CD8-positive, alpha-beta memory T cell (primary cell): ENCODE measurements at regions not wholly inside any gene's neighbourhood (a gene's known extent, or its start where the extent isn't known, plus 50 kb on each side); places are given as distances from the start of the nearest gene placed in this dataset.
"Not testable (repeated sequence)": the region's sequence is repeated elsewhere in the genome, so short reads cannot be mapped to it uniquely, and the experiment has no call there.

Experiments used
- CTCF ChIA-PET: fragments of 350-600 bp; sonication (Branson Sonifier 250); formaldehyde crosslinking; loops from one replicate; lab custom pipeline; 2021; ENCODE audit warnings: antibody characterized with exemption; lab: Charles Lee
- POLR2A ChIA-PET: fragments of 350-600 bp; sonication (Branson Sonifier 250); formaldehyde crosslinking; loops from one replicate; lab custom pipeline; 2021; ENCODE audit warnings: antibody characterized with exemption; lab: Charles Lee
- DNase-seq, 5 donors: peaks; one replicate each; pipeline versions ENCODE4 v3.0.0 to v3.0.0-alpha.2; 2020 to 2022; ENCODE audit warnings: mixed read lengths in 1 of 5
- H3K27ac ChIP-seq: one replicate; pipeline ENCODE4 v1.7.0; 2013; ENCODE audit warnings: low read depth, mild to moderate bottlenecking, low read length, moderate library complexity
- H3K27me3 ChIP-seq: 2 replicates; pipeline ENCODE4 v1.7.0; 2013; ENCODE audit warnings: low read length, mild to moderate bottlenecking; ENCODE audit not compliant: insufficient read depth, poor library complexity, severe bottlenecking
- H3K36me3 ChIP-seq: 2 replicates; pipeline ENCODE4 v1.7.0; 2013; ENCODE audit warnings: mild to moderate bottlenecking, low read length, moderate library complexity; ENCODE audit not compliant: insufficient read depth
- H3K4me1 ChIP-seq: 2 replicates; pipeline ENCODE4 v1.7.0; 2013; ENCODE audit warnings: mild to moderate bottlenecking, low read length, moderate library complexity; ENCODE audit not compliant: insufficient read depth
- H3K4me3 ChIP-seq: 2 replicates; pipeline ENCODE4 v1.7.0; 2013; ENCODE audit warnings: mild to moderate bottlenecking, low read length
- H3K9me3 ChIP-seq: 2 replicates; pipeline ENCODE4 v1.7.0; 2013; ENCODE audit warnings: mild to moderate bottlenecking, low read length
- H3K27ac Mint-ChIP-seq, 8 donors: one replicate each; pipeline ENCODE4 v1.8.0; 2020 to 2021; ENCODE audit warnings: mixed read lengths in 8 of 8, mild to moderate bottlenecking in 6 of 8, inconsistent platforms in 3 of 8, moderate library complexity in 3 of 8
- H3K27me3 Mint-ChIP-seq, 2 donors: one replicate each; pipeline ENCODE4 v1.8.0; 2020 to 2021; ENCODE audit warnings: mixed read lengths in 2 of 2, mild to moderate bottlenecking in 1 of 2, moderate library complexity in 1 of 2
- H3K36me3 Mint-ChIP-seq, 3 donors: one replicate each; pipeline ENCODE4 v1.8.0; 2020 to 2021; ENCODE audit warnings: mixed read lengths in 3 of 3, inconsistent platforms in 1 of 3, mild to moderate bottlenecking in 1 of 3
- H3K4me1 Mint-ChIP-seq, 3 donors: one replicate each; pipeline ENCODE4 v1.8.0; 2020 to 2021; ENCODE audit warnings: mixed read lengths in 3 of 3, inconsistent platforms in 1 of 3, mild to moderate bottlenecking in 1 of 3
- H3K4me3 Mint-ChIP-seq, 7 donors: one replicate each; pipeline ENCODE4 v1.8.0; 2020 to 2021; ENCODE audit warnings: mixed read lengths in 7 of 7, mild to moderate bottlenecking in 6 of 7, moderate library complexity in 4 of 7, inconsistent platforms in 2 of 7
- H3K9me3 Mint-ChIP-seq, 5 donors: one replicate each; pipeline ENCODE4 v1.8.0; 2020 to 2022; ENCODE audit warnings: mixed read lengths in 5 of 5, mild to moderate bottlenecking in 3 of 5, moderate library complexity in 2 of 5, inconsistent platforms in 1 of 5

GRCh38 chr3:95733336-95733735, 1081.1 kb upstream of the EPHA6 start:
- no peak overlapping the region for H3K27ac ChIP-seq
- Mint-ChIP-seq H3K4me1 (no peaks in the 10 kb centered on the region), H3K36me3 (no peaks in the 10 kb centered on the region), H3K27ac (no peak overlapping the region), H3K27me3 (no peaks in the 10 kb centered on the region), H3K9me3 (peaks cover 0 to 7% (median 3%) of the 10 kb centered on the region in 5 donors), H3K4me3 (no peak overlapping the region)
- no peaks in the 10 kb centered on the region for H3K4me1 ChIP-seq
- no peak for DNase-seq
- H3K36me3 ChIP-seq, result no peaks in the 10 kb centered on the region
- H3K27me3 ChIP-seq, result no peaks in the 10 kb centered on the region
- ChIA-PET POLR2A (no interaction called here), CTCF (no interaction called here)
- no peak overlapping the region for H3K4me3 ChIP-seq
- H3K9me3 ChIP-seq, result no peaks in the 10 kb centered on the region

GRCh38 chr3:95738045-95738444, 1076.3 kb upstream of the EPHA6 start:
- no peaks in the 10 kb centered on the region for H3K27me3 ChIP-seq
- H3K4me3 ChIP-seq, result no peak overlapping the region
- Mint-ChIP-seq H3K27me3 (no peaks in the 10 kb centered on the region), H3K4me3 (no peak overlapping the region), H3K9me3 (peaks cover 0 to 9% (median 3%) of the 10 kb centered on the region in 5 donors), H3K36me3 (no peaks in the 10 kb centered on the region), H3K4me1 (no peaks in the 10 kb centered on the region), H3K27ac (no peak overlapping the region)
- no peak overlapping the region for H3K27ac ChIP-seq
- POLR2A ChIA-PET, result no interaction called here
- no peaks in the 10 kb centered on the region for H3K36me3 ChIP-seq
- no peaks in the 10 kb centered on the region for H3K9me3 ChIP-seq
- CTCF ChIA-PET, result no interaction called here
- no peaks in the 10 kb centered on the region for H3K4me1 ChIP-seq
- no peak for DNase-seq

GRCh38 chr3:95744896-95745295, 1069.5 kb upstream of the EPHA6 start:
- H3K36me3 Mint-ChIP-seq, POLR2A ChIA-PET, H3K36me3 ChIP-seq, H3K27ac ChIP-seq, H3K9me3 ChIP-seq, H3K4me3 ChIP-seq, DNase-seq, H3K4me3 Mint-ChIP-seq, H3K27me3 Mint-ChIP-seq, H3K27ac Mint-ChIP-seq, H3K4me1 ChIP-seq, H3K4me1 Mint-ChIP-seq, CTCF ChIA-PET, H3K27me3 ChIP-seq: not testable (repeated sequence)
- H3K9me3 Mint-ChIP-seq, result peaks cover 0 to 11% (median 6%) of the 10 kb centered on the region in 5 donors

GRCh38 chr3:95750097-95750496, 1064.3 kb upstream of the EPHA6 start:
- no peaks in the 10 kb centered on the region for H3K36me3 ChIP-seq
- Mint-ChIP-seq H3K27me3 (no peaks in the 10 kb centered on the region), H3K4me1 (no peaks in the 10 kb centered on the region), H3K36me3 (no peaks in the 10 kb centered on the region), H3K4me3 (no peak overlapping the region), H3K27ac (no peak overlapping the region), H3K9me3 (peaks cover 0 to 7% (median 0%) of the 10 kb centered on the region in 5 donors)
- H3K9me3 ChIP-seq, result no peaks in the 10 kb centered on the region
- H3K4me1 ChIP-seq, result no peaks in the 10 kb centered on the region
- POLR2A ChIA-PET, result no interaction called here
- CTCF ChIA-PET, result no interaction called here
- DNase-seq, result no peak
- no peak overlapping the region for H3K4me3 ChIP-seq
- no peak overlapping the region for H3K27ac ChIP-seq
- H3K27me3 ChIP-seq, result no peaks in the 10 kb centered on the region

- Mint-ChIP-seq H3K9me3 (peaks cover 0 to 7% (median 0%) of the 10 kb centered on the region in 5 donors), H3K27me3 (no peaks in the 10 kb centered on the region), H3K4me3 (no peak overlapping the region)
Measured at GRCh38 chr3:95751509-95751908, 1062.9 kb upstream of the EPHA6 start.

GRCh38 chr3:95752199-95752598, 1062.2 kb upstream of the EPHA6 start:
- H3K27ac Mint-ChIP-seq, result no peak overlapping the region
- Histone ChIP-seq H3K27ac (no peak overlapping the region), H3K4me1 (no peaks in the 10 kb centered on the region), H3K27me3 (no peaks in the 10 kb centered on the region), H3K4me3 (no peak overlapping the region), H3K9me3 (no peaks in the 10 kb centered on the region), H3K36me3 (no peaks in the 10 kb centered on the region)
- no peaks in the 10 kb centered on the region for H3K27me3 Mint-ChIP-seq
- H3K9me3 Mint-ChIP-seq, result peaks cover 0 to 7% (median 0%) of the 10 kb centered on the region in 5 donors
- H3K4me3 Mint-ChIP-seq, result no peak overlapping the region
- POLR2A ChIA-PET, result no interaction called here
- no peaks in the 10 kb centered on the region for H3K4me1 Mint-ChIP-seq
- no peaks in the 10 kb centered on the region for H3K36me3 Mint-ChIP-seq
- CTCF ChIA-PET, result no interaction called here
- DNase-seq, result no peak

More at GRCh38 chr3:95751509-95751908, 1062.9 kb upstream of the EPHA6 start:
- Histone ChIP-seq H3K9me3 (no peaks in the 10 kb centered on the region), H3K27ac (no peak overlapping the region), H3K4me1 (no peaks in the 10 kb centered on the region), H3K27me3 (no peaks in the 10 kb centered on the region), H3K36me3 (no peaks in the 10 kb centered on the region), H3K4me3 (no peak overlapping the region)
- POLR2A ChIA-PET, result no interaction called here
- Mint-ChIP-seq H3K27ac (no peak overlapping the region), H3K36me3 (no peaks in the 10 kb centered on the region), H3K4me1 (no peaks in the 10 kb centered on the region)
- CTCF ChIA-PET, result no interaction called here
- DNase-seq, result no peak

GRCh38 chr3:95758707-95759106, 1055.7 kb upstream of the EPHA6 start:
- ChIA-PET CTCF (no interaction called here), POLR2A (no interaction called here)
- no peaks in the 10 kb centered on the region for H3K36me3 ChIP-seq
- Mint-ChIP-seq H3K4me3 (no peak overlapping the region), H3K36me3 (no peaks in the 10 kb centered on the region), H3K27me3 (no peaks in the 10 kb centered on the region), H3K4me1 (no peaks in the 10 kb centered on the region), H3K9me3 (peaks cover 2 to 5% (median 2%) of the 10 kb centered on the region in 5 donors), H3K27ac (no peak overlapping the region)
- no peaks in the 10 kb centered on the region for H3K9me3 ChIP-seq
- H3K27ac ChIP-seq, result no peak overlapping the region
- no peak for DNase-seq
- H3K27me3 ChIP-seq, result no peaks in the 10 kb centered on the region
- no peak overlapping the region for H3K4me3 ChIP-seq
- H3K4me1 ChIP-seq, result no peaks in the 10 kb centered on the region

- ChIA-PET POLR2A (no interaction called here), CTCF (no interaction called here)
- Histone ChIP-seq H3K4me1 (no peaks in the 10 kb centered on the region), H3K36me3 (no peaks in the 10 kb centered on the region), H3K27ac (no peak overlapping the region), H3K4me3 (no peak overlapping the region), H3K27me3 (no peaks in the 10 kb centered on the region), H3K9me3 (no peaks in the 10 kb centered on the region)
- no peaks in the 10 kb centered on the region for H3K36me3 Mint-ChIP-seq
- DNase-seq, result no peak
- no peak overlapping the region for H3K4me3 Mint-ChIP-seq
- peaks cover 2 to 5% (median 2%) of the 10 kb centered on the region in 5 donors for H3K9me3 Mint-ChIP-seq
- H3K27me3 Mint-ChIP-seq, result no peaks in the 10 kb centered on the region
- no peak overlapping the region for H3K27ac Mint-ChIP-seq
- H3K4me1 Mint-ChIP-seq, result no peaks in the 10 kb centered on the region
Measured at GRCh38 chr3:95759614-95760301, 1054.6 kb upstream of the EPHA6 start.
